ENCODE measurements at regions not wholly inside any gene's neighbourhood (a gene's known extent, or its start where the extent isn't known, plus 50 kb on each side); places are given as distances from the start of the nearest gene placed in this dataset.

DNA sequence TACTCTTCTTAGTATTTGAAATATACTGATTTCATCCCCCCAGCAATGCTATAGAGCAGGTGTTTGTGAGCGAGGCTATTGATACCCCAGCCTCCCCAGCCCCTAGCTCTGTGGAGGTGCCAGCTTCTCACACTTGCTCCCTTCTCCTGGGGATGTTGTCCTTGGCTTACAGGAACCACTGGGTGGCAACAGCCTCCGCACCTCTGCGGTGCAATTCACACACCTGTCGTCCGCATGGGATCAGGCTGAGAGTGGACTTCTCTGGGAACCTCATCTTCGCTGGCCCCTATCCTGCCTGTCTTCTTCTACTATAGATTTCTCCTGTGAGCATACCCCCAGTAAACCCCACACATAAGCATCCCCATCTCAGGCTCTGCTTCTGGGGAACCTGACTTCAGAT is 103.9 kb upstream of the SLC6A11 start (continued):
- TF ChIP-seq, protein P1, sequence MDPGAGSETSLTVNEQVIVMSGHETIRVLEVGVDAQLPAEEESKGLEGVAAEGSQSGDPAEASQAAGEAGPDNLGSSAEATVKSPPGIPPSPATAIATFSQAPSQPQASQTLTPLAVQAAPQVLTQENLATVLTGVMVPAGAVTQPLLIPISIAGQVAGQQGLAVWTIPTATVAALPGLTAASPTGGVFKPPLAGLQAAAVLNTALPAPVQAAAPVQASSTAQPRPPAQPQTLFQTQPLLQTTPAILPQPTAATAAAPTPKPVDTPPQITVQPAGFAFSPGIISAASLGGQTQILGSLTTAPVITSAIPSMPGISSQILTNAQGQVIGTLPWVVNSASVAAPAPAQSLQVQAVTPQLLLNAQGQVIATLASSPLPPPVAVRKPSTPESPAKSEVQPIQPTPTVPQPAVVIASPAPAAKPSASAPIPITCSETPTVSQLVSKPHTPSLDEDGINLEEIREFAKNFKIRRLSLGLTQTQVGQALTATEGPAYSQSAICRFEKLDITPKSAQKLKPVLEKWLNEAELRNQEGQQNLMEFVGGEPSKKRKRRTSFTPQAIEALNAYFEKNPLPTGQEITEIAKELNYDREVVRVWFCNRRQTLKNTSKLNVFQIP (CRISPR knock-in tag; IDR thresholded peaks at IDR 0.05; ENCODE audit: borderline replicate concordance, low read depth), result no peak
- TF ChIP-seq, protein P2, sequence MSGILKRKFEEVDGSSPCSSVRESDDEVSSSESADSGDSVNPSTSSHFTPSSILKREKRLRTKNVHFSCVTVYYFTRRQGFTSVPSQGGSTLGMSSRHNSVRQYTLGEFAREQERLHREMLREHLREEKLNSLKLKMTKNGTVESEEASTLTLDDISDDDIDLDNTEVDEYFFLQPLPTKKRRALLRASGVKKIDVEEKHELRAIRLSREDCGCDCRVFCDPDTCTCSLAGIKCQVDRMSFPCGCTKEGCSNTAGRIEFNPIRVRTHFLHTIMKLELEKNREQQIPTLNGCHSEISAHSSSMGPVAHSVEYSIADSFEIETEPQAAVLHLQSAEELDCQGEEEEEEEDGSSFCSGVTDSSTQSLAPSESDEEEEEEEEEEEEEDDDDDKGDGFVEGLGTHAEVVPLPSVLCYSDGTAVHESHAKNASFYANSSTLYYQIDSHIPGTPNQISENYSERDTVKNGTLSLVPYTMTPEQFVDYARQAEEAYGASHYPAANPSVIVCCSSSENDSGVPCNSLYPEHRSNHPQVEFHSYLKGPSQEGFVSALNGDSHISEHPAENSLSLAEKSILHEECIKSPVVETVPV (CRISPR knock-in tag; IDR thresholded peaks at IDR 0.05), result no peak
- TF ChIP-seq OSR1 (CRISPR knock-in tag; IDR thresholded peaks at IDR 0.05) (no peak), ARNTL (CRISPR knock-in tag; IDR thresholded peaks at IDR 0.05; ENCODE audit: borderline replicate concordance, low read depth) (no peak), ZC3H10 (CRISPR knock-in tag; IDR thresholded peaks at IDR 0.05) (no peak), TCF4 (CRISPR knock-in tag; IDR thresholded peaks at IDR 0.05; ENCODE audit: borderline replicate concordance) (no peak)

GRCh38 chr3:10713656-10714055 is 102.4 kb upstream of the SLC6A11 start:
- TF ChIP-seq ZFP3 (CRISPR knock-in tag; IDR thresholded peaks at IDR 0.05), result no peak
- no peak for TF ChIP-seq ARNTL (CRISPR knock-in tag; IDR thresholded peaks at IDR 0.05; ENCODE audit: borderline replicate concordance, low read depth)
- TF ChIP-seq TCF4 (CRISPR knock-in tag; IDR thresholded peaks at IDR 0.05; ENCODE audit: borderline replicate concordance), result no peak
- TF ChIP-seq, protein P2 (CRISPR knock-in tag; IDR thresholded peaks at IDR 0.05), result no peak
- TF ChIP-seq PPARA (CRISPR knock-in tag; IDR thresholded peaks at IDR 0.05; ENCODE audit: borderline replicate concordance), result no peak
- no peak for TF ChIP-seq RARB (CRISPR knock-in tag; IDR thresholded peaks at IDR 0.05)
- no peak for TF ChIP-seq ZNF8 (CRISPR knock-in tag; IDR thresholded peaks at IDR 0.05)
- no peak for TF ChIP-seq GLIS3 (CRISPR knock-in tag; IDR thresholded peaks at IDR 0.05)
- no peak for TF ChIP-seq ZNF70 (CRISPR knock-in tag; IDR thresholded peaks at IDR 0.05)
- TF ChIP-seq ZFP30 (CRISPR knock-in tag; IDR thresholded peaks at IDR 0.05), result no peak
- no peak for TF ChIP-seq TOX (CRISPR knock-in tag; IDR thresholded peaks at IDR 0.05; ENCODE audit: borderline replicate concordance)
- TF ChIP-seq CSDC2 (CRISPR knock-in tag; IDR thresholded peaks at IDR 0.05), result no peak
- TF ChIP-seq, protein P3, sequence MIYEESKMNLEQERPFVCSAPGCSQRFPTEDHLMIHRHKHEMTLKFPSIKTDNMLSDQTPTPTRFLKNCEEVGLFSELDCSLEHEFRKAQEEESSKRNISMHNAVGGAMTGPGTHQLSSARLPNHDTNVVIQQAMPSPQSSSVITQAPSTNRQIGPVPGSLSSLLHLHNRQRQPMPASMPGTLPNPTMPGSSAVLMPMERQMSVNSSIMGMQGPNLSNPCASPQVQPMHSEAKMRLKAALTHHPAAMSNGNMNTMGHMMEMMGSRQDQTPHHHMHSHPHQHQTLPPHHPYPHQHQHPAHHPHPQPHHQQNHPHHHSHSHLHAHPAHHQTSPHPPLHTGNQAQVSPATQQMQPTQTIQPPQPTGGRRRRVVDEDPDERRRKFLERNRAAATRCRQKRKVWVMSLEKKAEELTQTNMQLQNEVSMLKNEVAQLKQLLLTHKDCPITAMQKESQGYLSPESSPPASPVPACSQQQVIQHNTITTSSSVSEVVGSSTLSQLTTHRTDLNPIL (CRISPR knock-in tag; IDR thresholded peaks at IDR 0.05; ENCODE audit: low read depth), result no peak
- TF ChIP-seq BACH2 (CRISPR knock-in tag; IDR thresholded peaks at IDR 0.05; ENCODE audit: borderline replicate concordance), result no peak
- TF ChIP-seq ZNF565 (CRISPR knock-in tag; conservative IDR thresholded peaks at IDR 0.05; ENCODE audit: low read depth), result no peak
- TF ChIP-seq SNAI2 (CRISPR knock-in tag; IDR thresholded peaks at IDR 0.05), result no peak
- TF ChIP-seq OSR1 (CRISPR knock-in tag; IDR thresholded peaks at IDR 0.05), result no peak
- TF ChIP-seq, protein P4, sequence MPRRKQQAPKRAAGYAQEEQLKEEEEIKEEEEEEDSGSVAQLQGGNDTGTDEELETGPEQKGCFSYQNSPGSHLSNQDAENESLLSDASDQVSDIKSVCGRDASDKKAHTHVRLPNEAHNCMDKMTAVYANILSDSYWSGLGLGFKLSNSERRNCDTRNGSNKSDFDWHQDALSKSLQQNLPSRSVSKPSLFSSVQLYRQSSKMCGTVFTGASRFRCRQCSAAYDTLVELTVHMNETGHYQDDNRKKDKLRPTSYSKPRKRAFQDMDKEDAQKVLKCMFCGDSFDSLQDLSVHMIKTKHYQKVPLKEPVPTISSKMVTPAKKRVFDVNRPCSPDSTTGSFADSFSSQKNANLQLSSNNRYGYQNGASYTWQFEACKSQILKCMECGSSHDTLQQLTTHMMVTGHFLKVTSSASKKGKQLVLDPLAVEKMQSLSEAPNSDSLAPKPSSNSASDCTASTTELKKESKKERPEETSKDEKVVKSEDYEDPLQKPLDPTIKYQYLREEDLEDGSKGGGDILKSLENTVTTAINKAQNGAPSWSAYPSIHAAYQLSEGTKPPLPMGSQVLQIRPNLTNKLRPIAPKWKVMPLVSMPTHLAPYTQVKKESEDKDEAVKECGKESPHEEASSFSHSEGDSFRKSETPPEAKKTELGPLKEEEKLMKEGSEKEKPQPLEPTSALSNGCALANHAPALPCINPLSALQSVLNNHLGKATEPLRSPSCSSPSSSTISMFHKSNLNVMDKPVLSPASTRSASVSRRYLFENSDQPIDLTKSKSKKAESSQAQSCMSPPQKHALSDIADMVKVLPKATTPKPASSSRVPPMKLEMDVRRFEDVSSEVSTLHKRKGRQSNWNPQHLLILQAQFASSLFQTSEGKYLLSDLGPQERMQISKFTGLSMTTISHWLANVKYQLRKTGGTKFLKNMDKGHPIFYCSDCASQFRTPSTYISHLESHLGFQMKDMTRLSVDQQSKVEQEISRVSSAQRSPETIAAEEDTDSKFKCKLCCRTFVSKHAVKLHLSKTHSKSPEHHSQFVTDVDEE (CRISPR knock-in tag; IDR thresholded peaks at IDR 0.05), result no peak
- TF ChIP-seq, protein P1 (CRISPR knock-in tag; IDR thresholded peaks at IDR 0.05; ENCODE audit: borderline replicate concordance, low read depth), result no peak
- no peak for ATAC-seq

DNA sequence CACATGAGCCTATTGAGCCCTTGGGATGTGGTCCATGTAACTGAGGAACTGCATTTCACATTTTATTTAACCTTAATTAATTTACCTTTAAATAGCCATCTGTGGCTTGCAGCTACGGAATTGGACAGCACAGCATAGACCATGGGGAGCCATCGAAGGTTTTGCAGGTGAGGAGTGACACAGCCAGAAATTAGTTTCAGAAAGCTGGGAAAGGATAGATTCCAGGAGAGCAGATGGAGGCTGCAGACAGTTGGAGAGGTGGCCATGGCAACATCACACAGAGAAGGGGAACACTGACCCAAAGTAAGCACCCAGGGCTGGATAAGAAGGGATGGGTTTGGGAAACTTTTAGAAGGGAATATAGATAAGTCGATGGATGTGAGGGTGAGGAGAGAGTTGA is 100.1 kb upstream of the SLC6A11 start:
- TF ChIP-seq SNAI2 (CRISPR knock-in tag; IDR thresholded peaks at IDR 0.05) (no peak), ARNTL (CRISPR knock-in tag; IDR thresholded peaks at IDR 0.05; ENCODE audit: borderline replicate concordance, low read depth) (no peak), PPARA (CRISPR knock-in tag; IDR thresholded peaks at IDR 0.05; ENCODE audit: borderline replicate concordance) (no peak), ZNF70 (CRISPR knock-in tag; IDR thresholded peaks at IDR 0.05) (no peak), ESRRG (CRISPR knock-in tag; IDR thresholded peaks at IDR 0.05) (no peak), OSR1 (CRISPR knock-in tag; IDR thresholded peaks at IDR 0.05) (no peak)
- TF ChIP-seq, protein P5, sequence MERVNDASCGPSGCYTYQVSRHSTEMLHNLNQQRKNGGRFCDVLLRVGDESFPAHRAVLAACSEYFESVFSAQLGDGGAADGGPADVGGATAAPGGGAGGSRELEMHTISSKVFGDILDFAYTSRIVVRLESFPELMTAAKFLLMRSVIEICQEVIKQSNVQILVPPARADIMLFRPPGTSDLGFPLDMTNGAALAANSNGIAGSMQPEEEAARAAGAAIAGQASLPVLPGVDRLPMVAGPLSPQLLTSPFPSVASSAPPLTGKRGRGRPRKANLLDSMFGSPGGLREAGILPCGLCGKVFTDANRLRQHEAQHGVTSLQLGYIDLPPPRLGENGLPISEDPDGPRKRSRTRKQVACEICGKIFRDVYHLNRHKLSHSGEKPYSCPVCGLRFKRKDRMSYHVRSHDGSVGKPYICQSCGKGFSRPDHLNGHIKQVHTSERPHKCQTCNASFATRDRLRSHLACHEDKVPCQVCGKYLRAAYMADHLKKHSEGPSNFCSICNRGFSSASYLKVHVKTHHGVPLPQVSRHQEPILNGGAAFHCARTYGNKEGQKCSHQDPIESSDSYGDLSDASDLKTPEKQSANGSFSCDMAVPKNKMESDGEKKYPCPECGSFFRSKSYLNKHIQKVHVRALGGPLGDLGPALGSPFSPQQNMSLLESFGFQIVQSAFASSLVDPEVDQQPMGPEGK (CRISPR knock-in tag; IDR thresholded peaks at IDR 0.05; ENCODE audit: borderline replicate concordance), result no peak
- TF ChIP-seq, protein P2 (CRISPR knock-in tag; IDR thresholded peaks at IDR 0.05), result no peak
- ATAC-seq, result no peak
